Vagina (tissue), 2 donors: ENCODE measurements at regions not wholly inside any gene's neighbourhood (a gene's known extent, or its start where the extent isn't known, plus 50 kb on each side); places are given as distances from the start of the nearest gene placed in this dataset.

Experiments used
- DNase-seq, 2 donors: peaks; one replicate each; pipeline ENCODE4 v3.0.0-alpha.2; 2017; ENCODE audit errors: extremely low spot score in 2 of 2
- H3K27ac ChIP-seq: fragments of 200-600 bp; sonication (generic); one replicate; pipeline ENCODE4 v1.5.1; 2019
- H3K27me3 ChIP-seq: fragments of 200-600 bp; sonication (generic); one replicate; pipeline ENCODE4 v1.5.1; 2019
- H3K36me3 ChIP-seq, 2 donors: fragments of 200-600 bp; sonication (generic); one replicate each; pipeline ENCODE4 v1.5.1; 2017 to 2019
- H3K4me1 ChIP-seq: fragments of 200-600 bp; sonication (generic); one replicate; pipeline ENCODE4 v1.5.1; 2019
- H3K4me3 ChIP-seq, 2 donors: fragments of 200-600 bp; sonication (generic); 1 replicate in 1 of 2; 2 replicates in 1 of 2; pipeline ENCODE4 v1.5.1; 2016 to 2019
- H3K9me3 ChIP-seq: fragments of 200-600 bp; sonication (generic); one replicate; pipeline ENCODE4 v1.5.1; 2019
- POLR2A ChIP-seq, 2 donors: fragments of 450-650 bp; IDR thresholded peaks; one replicate each; pipeline ENCODE4 v1.6.1; 2017; ENCODE audit warnings: antibody characterized with exemption in 2 of 2, mild to moderate bottlenecking in 2 of 2, moderate library complexity in 2 of 2
- POLR2AphosphoS5 ChIP-seq, 2 donors: sonication (generic); formaldehyde crosslinking; IDR thresholded peaks; one replicate each; pipeline ENCODE4 v1.9.0; 2017; ENCODE audit warnings: antibody characterized with exemption in 2 of 2, mild to moderate bottlenecking in 2 of 2, low read depth in 1 of 2; ENCODE audit not compliant: insufficient read depth in 1 of 2
- intact Hi-C: fragments of 100-400 bp; cut with DNase I; formaldehyde crosslinking; loops from one replicate; pipeline ENCODE4 v1.15.1; 2023
- TF ChIP-seq, protein P1 (sequence below), 3 experiments: fragments of 450-650 bp in 2 of 3; fragments of 200-600 bp in 1 of 3; sonication (generic) in 1 of 3; IDR thresholded peaks; one replicate each; pipeline ENCODE4 v1.5.1; 2017 to 2019; ENCODE audit warnings: antibody characterized with exemption in 3 of 3, mild to moderate bottlenecking in 2 of 3, moderate library complexity in 2 of 3

DNA sequence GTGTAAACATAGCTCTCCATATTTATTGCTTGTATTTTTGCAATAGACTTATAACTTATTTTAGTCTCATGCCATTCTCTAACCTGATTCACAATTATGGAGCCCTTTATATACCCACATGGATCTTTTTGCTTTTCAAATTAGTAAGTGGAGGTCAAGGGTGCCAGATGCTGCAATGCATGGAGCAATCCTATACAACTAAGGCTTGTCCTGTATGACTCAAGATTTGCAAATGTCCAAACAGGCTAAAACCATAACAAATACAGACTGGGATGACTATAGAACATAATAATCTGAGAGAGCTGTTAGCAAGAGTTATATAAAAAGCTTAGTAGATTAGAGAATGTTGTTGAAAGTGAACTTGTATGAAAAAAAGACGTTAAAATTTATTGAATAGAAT is 690.4 kb upstream of the NRXN1 start:
- no peaks in the 10 kb centered on the region for H3K27me3 ChIP-seq
- H3K4me1 ChIP-seq = no peaks in the 10 kb centered on the region
- no peaks in the 10 kb centered on the region for H3K36me3 ChIP-seq
- intact Hi-C loops = no loop called here
- no peak for DNase-seq
- H3K9me3 ChIP-seq = no peaks in the 10 kb centered on the region
- H3K4me3 ChIP-seq = no peak overlapping the region
- H3K27ac ChIP-seq = no peak overlapping the region
- TF ChIP-seq POLR2AphosphoS5 (IDR thresholded peaks at IDR 0.05; ENCODE audit: insufficient read depth in 1 of 2, low read depth in 1 of 2) = no peak
- TF ChIP-seq, protein P1, sequence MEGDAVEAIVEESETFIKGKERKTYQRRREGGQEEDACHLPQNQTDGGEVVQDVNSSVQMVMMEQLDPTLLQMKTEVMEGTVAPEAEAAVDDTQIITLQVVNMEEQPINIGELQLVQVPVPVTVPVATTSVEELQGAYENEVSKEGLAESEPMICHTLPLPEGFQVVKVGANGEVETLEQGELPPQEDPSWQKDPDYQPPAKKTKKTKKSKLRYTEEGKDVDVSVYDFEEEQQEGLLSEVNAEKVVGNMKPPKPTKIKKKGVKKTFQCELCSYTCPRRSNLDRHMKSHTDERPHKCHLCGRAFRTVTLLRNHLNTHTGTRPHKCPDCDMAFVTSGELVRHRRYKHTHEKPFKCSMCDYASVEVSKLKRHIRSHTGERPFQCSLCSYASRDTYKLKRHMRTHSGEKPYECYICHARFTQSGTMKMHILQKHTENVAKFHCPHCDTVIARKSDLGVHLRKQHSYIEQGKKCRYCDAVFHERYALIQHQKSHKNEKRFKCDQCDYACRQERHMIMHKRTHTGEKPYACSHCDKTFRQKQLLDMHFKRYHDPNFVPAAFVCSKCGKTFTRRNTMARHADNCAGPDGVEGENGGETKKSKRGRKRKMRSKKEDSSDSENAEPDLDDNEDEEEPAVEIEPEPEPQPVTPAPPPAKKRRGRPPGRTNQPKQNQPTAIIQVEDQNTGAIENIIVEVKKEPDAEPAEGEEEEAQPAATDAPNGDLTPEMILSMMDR (IDR thresholded peaks at IDR 0.05) = no peak
- TF ChIP-seq POLR2A (IDR thresholded peaks at IDR 0.05) = no peak

DNA sequence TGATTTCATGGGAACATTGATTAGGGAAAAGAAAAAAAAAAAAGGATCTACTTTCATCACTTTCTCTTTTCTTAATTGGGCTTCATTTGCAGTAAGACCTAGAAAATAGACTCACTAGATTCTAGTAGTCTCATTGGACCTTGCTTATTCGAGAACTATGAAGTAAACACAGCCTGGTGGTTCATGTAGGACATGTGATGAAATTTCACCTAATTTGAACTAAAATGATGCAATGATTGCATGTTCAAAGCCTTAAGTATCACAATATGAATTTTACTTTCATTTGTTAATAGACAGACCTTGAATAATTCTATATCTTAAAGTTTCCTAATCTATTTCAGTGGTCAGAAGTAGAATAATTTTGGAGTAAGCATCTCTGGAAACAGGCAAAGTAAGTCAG is 688.9 kb upstream of the NRXN1 start:
- Histone ChIP-seq H3K4me3 (no peak overlapping the region), H3K36me3 (no peaks in the 10 kb centered on the region), H3K27ac (no peak overlapping the region), H3K9me3 (no peaks in the 10 kb centered on the region), H3K4me1 (no peaks in the 10 kb centered on the region), H3K27me3 (no peaks in the 10 kb centered on the region)
- TF ChIP-seq POLR2AphosphoS5 (IDR thresholded peaks at IDR 0.05; ENCODE audit: insufficient read depth in 1 of 2, low read depth in 1 of 2) (no peak), POLR2A (IDR thresholded peaks at IDR 0.05) (no peak)
- TF ChIP-seq, protein P1 (IDR thresholded peaks at IDR 0.05) = no peak
- intact Hi-C loops = no loop called here
- no peak for DNase-seq

DNA sequence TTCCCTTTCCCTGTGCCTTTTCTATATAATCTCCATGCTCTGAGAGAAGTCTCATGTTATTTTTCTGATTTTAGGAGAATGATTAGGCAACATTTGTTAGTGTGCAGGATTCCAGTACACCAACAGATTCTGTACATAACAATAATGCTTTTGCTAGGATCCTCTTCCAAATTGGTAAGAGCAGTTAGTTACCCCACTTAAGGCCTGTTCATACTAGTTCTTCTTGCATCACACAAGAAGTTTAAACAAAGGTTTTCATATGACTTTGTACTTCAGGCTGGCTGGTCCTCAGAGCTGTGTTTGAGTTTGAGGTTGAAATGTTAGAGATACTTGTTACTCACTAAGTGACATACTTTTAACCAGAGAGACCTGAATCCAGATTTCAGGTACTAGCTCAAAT is 686.9 kb upstream of the NRXN1 start:
- Histone ChIP-seq H3K9me3 (no peaks in the 10 kb centered on the region), H3K4me1 (no peaks in the 10 kb centered on the region), H3K27me3 (no peaks in the 10 kb centered on the region), H3K4me3 (no peak overlapping the region), H3K27ac (no peak overlapping the region), H3K36me3 (no peaks in the 10 kb centered on the region)
- intact Hi-C loops = no loop called here
- TF ChIP-seq, protein P1 (IDR thresholded peaks at IDR 0.05) = no peak
- no peak for TF ChIP-seq POLR2A (IDR thresholded peaks at IDR 0.05)
- TF ChIP-seq POLR2AphosphoS5 (IDR thresholded peaks at IDR 0.05; ENCODE audit: insufficient read depth in 1 of 2, low read depth in 1 of 2) = no peak
- DNase-seq = no peak

DNA sequence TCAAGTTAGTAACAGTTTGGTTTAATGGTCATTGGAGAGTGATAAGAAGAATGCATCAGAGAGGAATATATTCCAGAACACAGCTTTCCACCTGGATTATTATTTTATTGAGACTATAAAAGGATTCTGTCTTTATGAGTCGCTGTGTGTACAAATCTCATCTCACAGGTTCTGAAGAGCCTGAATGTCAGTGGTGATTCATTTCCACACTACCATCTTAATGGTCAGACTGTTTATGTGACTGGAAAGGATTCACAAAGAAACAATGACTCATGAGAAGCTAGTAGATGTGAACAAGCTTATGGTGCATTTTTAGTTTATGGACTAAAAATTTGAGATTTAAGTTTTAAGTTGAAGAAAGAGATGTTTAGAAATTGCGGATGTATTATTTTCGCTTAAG is 685.4 kb upstream of the NRXN1 start:
- H3K4me3 ChIP-seq = no peak overlapping the region
- intact Hi-C loops = no loop called here
- no peak for DNase-seq
- no peaks in the 10 kb centered on the region for H3K4me1 ChIP-seq
- TF ChIP-seq, protein P1 (IDR thresholded peaks at IDR 0.05) = no peak
- TF ChIP-seq POLR2A (IDR thresholded peaks at IDR 0.05) (no peak), POLR2AphosphoS5 (IDR thresholded peaks at IDR 0.05; ENCODE audit: insufficient read depth in 1 of 2, low read depth in 1 of 2) (no peak)
- no peaks in the 10 kb centered on the region for H3K36me3 ChIP-seq
- no peak overlapping the region for H3K27ac ChIP-seq
- no peaks in the 10 kb centered on the region for H3K27me3 ChIP-seq
- H3K9me3 ChIP-seq = no peaks in the 10 kb centered on the region

DNA sequence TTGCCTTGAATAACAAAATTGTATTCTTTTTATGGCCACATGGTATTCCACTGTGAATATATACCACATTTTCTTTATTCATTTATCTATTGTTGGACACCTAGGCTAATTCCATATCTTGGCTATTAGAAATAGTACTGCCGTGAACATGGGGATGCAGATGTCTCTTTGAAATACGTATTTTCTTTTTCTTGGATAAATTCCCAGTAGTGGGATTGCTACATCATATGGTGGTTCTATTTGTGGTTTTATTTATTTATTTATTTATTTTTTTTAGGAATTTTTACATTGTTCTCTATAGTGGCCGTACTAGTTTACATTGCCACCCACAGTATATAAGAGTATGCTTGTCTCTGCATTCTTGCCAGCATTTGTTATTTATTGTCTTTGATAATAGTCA is 679.8 kb upstream of the NRXN1 start:
- no peaks in the 10 kb centered on the region for H3K4me1 ChIP-seq
- H3K27ac ChIP-seq = no peak overlapping the region
- intact Hi-C loops = no loop called here
- TF ChIP-seq POLR2A (IDR thresholded peaks at IDR 0.05) (no peak), POLR2AphosphoS5 (IDR thresholded peaks at IDR 0.05; ENCODE audit: insufficient read depth in 1 of 2, low read depth in 1 of 2) (no peak)
- TF ChIP-seq, protein P1 (IDR thresholded peaks at IDR 0.05) = no peak
- H3K36me3 ChIP-seq = no peaks in the 10 kb centered on the region
- H3K9me3 ChIP-seq = no peaks in the 10 kb centered on the region
- no peak overlapping the region for H3K4me3 ChIP-seq
- no peaks in the 10 kb centered on the region for H3K27me3 ChIP-seq
- no peak for DNase-seq
